ENCODE measurements at regions not wholly inside any gene's neighbourhood (a gene's known extent, or its start where the extent isn't known, plus 50 kb on each side); places are given as distances from the start of the nearest gene placed in this dataset.

DNA sequence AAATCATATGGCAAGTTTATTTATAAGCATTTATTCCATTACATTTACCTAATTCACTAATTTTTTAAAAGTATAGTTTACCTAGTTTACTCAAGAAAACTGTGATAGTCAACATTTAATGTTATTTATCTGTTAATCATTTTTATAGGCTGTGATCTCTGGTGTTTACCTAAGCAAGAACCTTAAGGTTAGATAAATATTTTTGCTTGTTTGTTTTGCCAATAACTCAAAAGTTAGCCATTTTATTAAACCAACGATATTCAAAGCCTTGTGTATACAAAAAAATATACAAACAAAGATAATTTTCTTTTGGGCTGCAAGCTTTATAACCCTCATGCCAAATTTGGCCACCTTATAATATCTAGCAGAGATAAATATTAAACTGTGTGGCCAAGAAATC, 157.3 kb downstream of the SLCO1B3 start:
- no peak for TF ChIP-seq POLR2A (IDR thresholded peaks at IDR 0.05; ENCODE audit: low read depth)
- TF ChIP-seq POLR2AphosphoS5 (IDR thresholded peaks at IDR 0.05) = no peak
- TF ChIP-seq EP300 (IDR thresholded peaks at IDR 0.05) = no peak
- H3K9me3 ChIP-seq = no peaks in the 10 kb centered on the region
- H3K27ac ChIP-seq (replicated peaks in 1 of 4) = no peak overlapping the region
- 62% methylated on average over 1 of the region's 1 CpG for WGBS
- DNase-seq (ENCODE audit: extremely low spot score) = no peak
- intact Hi-C loops (cut with DNase I) = no loop called here
- no peaks in the 10 kb centered on the region for H3K27me3 ChIP-seq
- no peak overlapping the region for H3K4me3 ChIP-seq
- H3K36me3 ChIP-seq = no peaks in the 10 kb centered on the region
- peaks cover 0 to 6% (median 2%) of the 10 kb centered on the region in 4 donors for H3K4me1 ChIP-seq

DNA sequence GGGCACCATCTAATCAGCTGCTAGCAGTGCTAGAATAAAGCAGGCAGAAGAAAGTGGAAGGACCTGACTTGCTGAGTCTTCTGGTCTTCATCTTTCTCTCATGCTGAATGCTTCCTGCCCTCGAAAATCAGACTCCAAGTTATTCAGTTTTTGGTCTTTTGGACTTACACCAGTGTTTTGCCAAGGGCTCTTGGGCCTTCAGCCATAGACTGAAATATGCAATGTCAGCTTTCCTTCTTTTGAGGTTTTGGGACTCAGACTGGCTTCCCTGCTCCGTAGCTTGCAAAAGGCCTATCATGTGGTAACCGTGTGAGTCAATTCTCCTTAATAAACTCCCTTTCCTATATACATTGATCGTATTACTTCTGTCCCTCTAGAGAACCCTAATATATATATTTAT, 159.3 kb downstream of the SLCO1B3 start:
- no peaks in the 10 kb centered on the region for H3K36me3 ChIP-seq
- no peak overlapping the region for H3K4me3 ChIP-seq
- no peak for DNase-seq (ENCODE audit: extremely low spot score)
- TF ChIP-seq EP300 (IDR thresholded peaks at IDR 0.05) (no peak), POLR2A (IDR thresholded peaks at IDR 0.05; ENCODE audit: low read depth) (no peak), POLR2AphosphoS5 (IDR thresholded peaks at IDR 0.05) (no peak)
- TF ChIP-seq, protein P1, sequence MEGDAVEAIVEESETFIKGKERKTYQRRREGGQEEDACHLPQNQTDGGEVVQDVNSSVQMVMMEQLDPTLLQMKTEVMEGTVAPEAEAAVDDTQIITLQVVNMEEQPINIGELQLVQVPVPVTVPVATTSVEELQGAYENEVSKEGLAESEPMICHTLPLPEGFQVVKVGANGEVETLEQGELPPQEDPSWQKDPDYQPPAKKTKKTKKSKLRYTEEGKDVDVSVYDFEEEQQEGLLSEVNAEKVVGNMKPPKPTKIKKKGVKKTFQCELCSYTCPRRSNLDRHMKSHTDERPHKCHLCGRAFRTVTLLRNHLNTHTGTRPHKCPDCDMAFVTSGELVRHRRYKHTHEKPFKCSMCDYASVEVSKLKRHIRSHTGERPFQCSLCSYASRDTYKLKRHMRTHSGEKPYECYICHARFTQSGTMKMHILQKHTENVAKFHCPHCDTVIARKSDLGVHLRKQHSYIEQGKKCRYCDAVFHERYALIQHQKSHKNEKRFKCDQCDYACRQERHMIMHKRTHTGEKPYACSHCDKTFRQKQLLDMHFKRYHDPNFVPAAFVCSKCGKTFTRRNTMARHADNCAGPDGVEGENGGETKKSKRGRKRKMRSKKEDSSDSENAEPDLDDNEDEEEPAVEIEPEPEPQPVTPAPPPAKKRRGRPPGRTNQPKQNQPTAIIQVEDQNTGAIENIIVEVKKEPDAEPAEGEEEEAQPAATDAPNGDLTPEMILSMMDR (IDR thresholded peaks at IDR 0.05) = no peak
- 57% methylated on average over 4 of the region's 4 CpGs for WGBS
- intact Hi-C loops (cut with DNase I) = no loop called here
- H3K9me3 ChIP-seq = no peaks in the 10 kb centered on the region
- no peaks in the 10 kb centered on the region for H3K27me3 ChIP-seq
- H3K4me1 ChIP-seq = peaks cover 0 to 3% (median under 1%) of the 10 kb centered on the region in 4 donors
- H3K27ac ChIP-seq (replicated peaks in 1 of 4) = no peak overlapping the region

DNA sequence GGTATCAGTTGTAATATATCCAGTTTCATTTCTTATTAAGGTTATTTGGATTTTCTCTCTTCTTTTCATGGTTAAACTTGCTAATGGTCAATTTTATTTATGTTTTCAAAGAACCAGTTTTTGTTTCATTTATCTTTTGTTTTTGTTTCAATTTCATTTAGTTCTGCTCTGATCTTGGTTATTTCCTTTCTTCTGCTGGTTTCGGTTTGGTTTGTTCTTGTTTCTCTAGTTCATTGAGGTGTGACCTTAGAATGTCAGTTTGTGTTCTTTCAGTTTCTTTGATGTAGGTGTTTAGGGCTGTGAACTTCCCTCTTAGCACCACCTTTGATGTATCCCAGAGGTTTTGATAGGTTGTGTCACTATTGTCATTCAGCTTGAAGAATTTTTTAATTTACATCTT, 145.6 kb upstream of the SLCO1B1 start:
- H3K27me3 ChIP-seq = no peaks in the 10 kb centered on the region
- H3K27ac ChIP-seq (replicated peaks in 1 of 4) = no peak overlapping the region
- no peak for TF ChIP-seq POLR2A (IDR thresholded peaks at IDR 0.05; ENCODE audit: low read depth)
- TF ChIP-seq, protein P1 (IDR thresholded peaks at IDR 0.05) = no peak
- no peak for TF ChIP-seq POLR2AphosphoS5 (IDR thresholded peaks at IDR 0.05)
- no peak for TF ChIP-seq EP300 (IDR thresholded peaks at IDR 0.05)
- intact Hi-C loops (cut with DNase I) = no loop called here
- DNase-seq (ENCODE audit: extremely low spot score) = no peak
- no peaks in the 10 kb centered on the region for H3K36me3 ChIP-seq
- 68% methylated on average over 1 of the region's 1 CpG for WGBS
- H3K4me1 ChIP-seq = no peaks in the 10 kb centered on the region
- H3K9me3 ChIP-seq = peaks cover 0 to 9% (median 7%) of the 10 kb centered on the region in 4 donors
- H3K4me3 ChIP-seq = no peak overlapping the region

DNA sequence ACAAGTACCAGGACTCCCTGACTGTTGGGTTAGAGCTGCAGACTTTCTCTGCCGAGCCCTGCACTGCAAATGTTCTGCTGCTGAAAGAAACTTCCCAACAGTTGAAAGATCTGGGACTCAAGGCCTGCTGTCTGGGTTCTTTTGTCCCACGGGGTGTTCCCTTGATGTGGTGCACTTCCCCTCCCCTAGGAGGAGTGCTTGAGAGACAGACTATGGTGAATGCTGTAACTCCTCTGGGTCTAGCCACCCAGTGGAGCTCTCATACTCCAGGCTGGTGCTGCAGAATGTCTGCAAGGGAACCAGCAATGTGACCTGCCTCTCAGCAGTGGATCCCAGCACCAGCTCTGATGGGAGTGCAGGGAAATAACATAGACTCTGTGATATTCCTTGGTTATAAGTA, 129.2 kb upstream of the SLCO1B1 start:
- Histone ChIP-seq H3K4me3 (no peak overlapping the region), H3K27ac (replicated peaks in 1 of 4) (no peak overlapping the region), H3K36me3 (no peaks in the 10 kb centered on the region), H3K4me1 (no peaks in the 10 kb centered on the region), H3K27me3 (no peaks in the 10 kb centered on the region), H3K9me3 (peaks cover 0 to 6% (median 0%) of the 10 kb centered on the region in 4 donors)
- intact Hi-C loops (cut with DNase I) = no loop called here
- DNase-seq (ENCODE audit: extremely low spot score) = no peak
- WGBS = 80% methylated on average over 2 of the region's 2 CpGs
- TF ChIP-seq POLR2A (IDR thresholded peaks at IDR 0.05; ENCODE audit: low read depth) (no peak), EP300 (IDR thresholded peaks at IDR 0.05) (no peak), POLR2AphosphoS5 (IDR thresholded peaks at IDR 0.05) (no peak)
- TF ChIP-seq, protein P1 (IDR thresholded peaks at IDR 0.05) = no peak

DNA sequence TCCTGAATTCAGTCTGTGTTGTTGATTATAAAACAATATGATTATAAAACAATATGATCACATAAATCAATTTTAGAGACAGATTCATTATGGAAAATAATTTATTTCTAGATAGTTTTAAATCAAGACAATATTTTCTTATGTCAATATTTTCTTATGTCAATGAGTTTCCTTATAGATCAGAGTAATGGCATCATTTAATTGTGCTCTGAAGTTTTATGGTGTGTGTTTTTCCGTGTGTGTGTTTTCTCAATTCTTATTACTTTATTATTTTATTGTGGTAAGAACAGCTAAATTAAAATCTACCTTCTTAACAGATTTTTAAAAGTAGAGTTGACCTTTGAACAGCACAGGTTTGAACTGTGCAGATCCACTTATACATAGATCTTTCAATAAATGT, 105.3 kb upstream of the SLCO1B1 start:
- no peak for TF ChIP-seq POLR2AphosphoS5 (IDR thresholded peaks at IDR 0.05)
- no peak for TF ChIP-seq POLR2A (IDR thresholded peaks at IDR 0.05; ENCODE audit: low read depth)
- TF ChIP-seq, protein P1 (IDR thresholded peaks at IDR 0.05) = no peak
- Histone ChIP-seq H3K9me3 (no peaks in the 10 kb centered on the region), H3K27me3 (no peaks in the 10 kb centered on the region), H3K4me1 (no peaks in the 10 kb centered on the region), H3K4me3 (no peak overlapping the region), H3K27ac (replicated peaks in 1 of 4) (no peak overlapping the region), H3K36me3 (no peaks in the 10 kb centered on the region)
- no peak for DNase-seq (ENCODE audit: extremely low spot score)
- intact Hi-C loops (cut with DNase I) = no loop called here
- 88% methylated on average over 1 of the region's 1 CpG for WGBS

Data from esophagus muscularis mucosa (tissue), 4 donors.